ENCODE measurements at regions not wholly inside any gene's neighbourhood (a gene's known extent, or its start where the extent isn't known, plus 50 kb on each side); places are given as distances from the start of the nearest gene placed in this dataset.

- no peak for TF ChIP-seq CTCF (IDR thresholded peaks at IDR 0.05 in 8 of 11, conservative IDR thresholded peaks at IDR 0.05 in 3 of 11)
- TF ChIP-seq POLR2A (IDR thresholded peaks at IDR 0.05) = no peak
Observed at GRCh38 chr5:117182104-117182503, 607.5 kb upstream of the SEMA6A start.

Data from spleen (tissue), 7 donors.